Astrocyte (in vitro differentiated cells and primary cell): ENCODE measurements at regions not wholly inside any gene's neighbourhood (a gene's known extent, or its start where the extent isn't known, plus 50 kb on each side); places are given as distances from the start of the nearest gene placed in this dataset.

Source experiments
- DNase-seq: peaks from one replicate; pipeline ENCODE4 v3.0.0-alpha.2; 2010; ENCODE audit warnings: low read depth
- FAIRE-seq: peaks from 2 replicates; lab custom pipeline; 2011; peaks lifted over from hg19 to GRCh38; lab: Jason Lieb, UNC
- H2AFZ ChIP-seq: 2 replicates; pipeline ENCODE4 v1.6.0; 2012; ENCODE audit warnings: low read depth, low read length, inconsistent platforms
- H3K27ac ChIP-seq: 2 replicates; pipeline ENCODE4 v1.5.1; 2011; ENCODE audit warnings: low read depth, low read length, inconsistent platforms
- H3K27me3 ChIP-seq: 2 replicates; pipeline ENCODE4 v1.6.0; 2011; ENCODE audit warnings: low read length, inconsistent platforms; ENCODE audit not compliant: insufficient read depth
- H3K36me3 ChIP-seq: 2 replicates; pipeline ENCODE4 v1.5.1; 2011; ENCODE audit warnings: low read length, inconsistent platforms; ENCODE audit not compliant: insufficient read depth
- H3K4me1 ChIP-seq: 2 replicates; pipeline ENCODE4 v1.5.1; 2011; ENCODE audit warnings: low read length, inconsistent platforms; ENCODE audit not compliant: insufficient read depth
- H3K4me2 ChIP-seq: 2 replicates; pipeline ENCODE4 v1.6.0; 2012; ENCODE audit warnings: low read length, inconsistent platforms
- H3K4me3 ChIP-seq: 2 replicates; pipeline ENCODE4 v1.5.1; 2011; ENCODE audit warnings: low read depth, mild to moderate bottlenecking, low read length, inconsistent platforms; ENCODE audit not compliant: insufficient read depth
- H3K79me2 ChIP-seq: 2 replicates; pipeline ENCODE4 v1.6.0; 2012; ENCODE audit warnings: mild to moderate bottlenecking, low read length, inconsistent platforms; ENCODE audit not compliant: insufficient read depth
- H3K9ac ChIP-seq: 2 replicates; pipeline ENCODE4 v1.6.0; 2012; ENCODE audit warnings: mild to moderate bottlenecking, low read length, inconsistent platforms
- H3K9me3 ChIP-seq: 2 replicates; pipeline ENCODE4 v1.5.1; 2012; ENCODE audit warnings: low read depth, mild to moderate bottlenecking, low read length, inconsistent platforms; ENCODE audit not compliant: insufficient read depth
- H4K20me1 ChIP-seq: 2 replicates; pipeline ENCODE4 v1.6.0; 2012; ENCODE audit warnings: low read length, inconsistent platforms; ENCODE audit not compliant: insufficient read depth
- H3K27ac Mint-ChIP-seq: one replicate; pipeline ENCODE4 v1.8.0; 2021; ENCODE audit warnings: mild to moderate bottlenecking, mixed read lengths; ENCODE audit not compliant: unreplicated experiment
- H3K27me3 Mint-ChIP-seq: one replicate; pipeline ENCODE4 v1.8.0; 2021; ENCODE audit warnings: low read depth, mixed read lengths; ENCODE audit not compliant: unreplicated experiment
- H3K36me3 Mint-ChIP-seq: one replicate; pipeline ENCODE4 v1.8.0; 2021; ENCODE audit warnings: low read depth, mixed read lengths; ENCODE audit not compliant: unreplicated experiment
- H3K4me1 Mint-ChIP-seq: one replicate; pipeline ENCODE4 v1.8.0; 2021; ENCODE audit warnings: low read depth, mixed read lengths; ENCODE audit not compliant: unreplicated experiment
- H3K4me3 Mint-ChIP-seq: one replicate; pipeline ENCODE4 v1.8.0; 2021; ENCODE audit warnings: mild to moderate bottlenecking, moderate library complexity, mixed read lengths; ENCODE audit not compliant: unreplicated experiment
- H3K9me3 Mint-ChIP-seq: one replicate; pipeline ENCODE4 v1.8.0; 2021; ENCODE audit warnings: mild to moderate bottlenecking, mixed read lengths; ENCODE audit not compliant: unreplicated experiment
- EZH2 ChIP-seq: IDR thresholded peaks from 2 replicates; pipeline ENCODE4 v1.6.1; 2012; ENCODE audit warnings: mild to moderate bottlenecking, low read length, inconsistent platforms; ENCODE audit not compliant: insufficient read depth
- TF ChIP-seq, protein P1 (sequence below): IDR thresholded peaks from 2 replicates; pipeline ENCODE4 v1.5.1; 2011; ENCODE audit warnings: low read depth, mild to moderate bottlenecking, inconsistent platforms, low read length, moderate library complexity; ENCODE audit not compliant: insufficient read depth

DNA sequence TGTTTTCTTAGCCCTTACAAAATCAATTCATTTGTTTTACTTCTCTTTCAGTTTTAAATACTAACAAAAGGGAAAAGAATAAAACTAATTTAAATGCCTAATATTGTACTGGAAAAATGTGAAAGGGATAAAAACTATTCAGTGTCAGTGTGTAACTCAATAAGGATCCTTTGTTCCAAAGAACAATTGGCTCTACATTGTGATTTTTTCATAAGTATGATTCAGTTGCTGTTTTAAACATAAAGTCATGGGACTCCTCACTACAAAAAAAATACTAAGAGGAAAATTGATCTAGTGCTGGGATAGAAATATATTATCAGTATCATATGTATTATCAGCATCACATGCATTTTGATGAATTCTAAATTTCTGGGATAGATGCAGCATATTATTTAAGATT is 199.4 kb upstream of the TRAM1L1 start:
- Mint-ChIP-seq H3K9me3 (no peaks in the 10 kb centered on the region), H3K4me3 (no peak overlapping the region), H3K4me1 (no peaks in the 10 kb centered on the region), H3K27ac (no peak overlapping the region), H3K27me3 (no peaks in the 10 kb centered on the region), H3K36me3 (no peaks in the 10 kb centered on the region)
- DNase-seq: no peak
- no peak for TF ChIP-seq EZH2
- TF ChIP-seq, protein P1, sequence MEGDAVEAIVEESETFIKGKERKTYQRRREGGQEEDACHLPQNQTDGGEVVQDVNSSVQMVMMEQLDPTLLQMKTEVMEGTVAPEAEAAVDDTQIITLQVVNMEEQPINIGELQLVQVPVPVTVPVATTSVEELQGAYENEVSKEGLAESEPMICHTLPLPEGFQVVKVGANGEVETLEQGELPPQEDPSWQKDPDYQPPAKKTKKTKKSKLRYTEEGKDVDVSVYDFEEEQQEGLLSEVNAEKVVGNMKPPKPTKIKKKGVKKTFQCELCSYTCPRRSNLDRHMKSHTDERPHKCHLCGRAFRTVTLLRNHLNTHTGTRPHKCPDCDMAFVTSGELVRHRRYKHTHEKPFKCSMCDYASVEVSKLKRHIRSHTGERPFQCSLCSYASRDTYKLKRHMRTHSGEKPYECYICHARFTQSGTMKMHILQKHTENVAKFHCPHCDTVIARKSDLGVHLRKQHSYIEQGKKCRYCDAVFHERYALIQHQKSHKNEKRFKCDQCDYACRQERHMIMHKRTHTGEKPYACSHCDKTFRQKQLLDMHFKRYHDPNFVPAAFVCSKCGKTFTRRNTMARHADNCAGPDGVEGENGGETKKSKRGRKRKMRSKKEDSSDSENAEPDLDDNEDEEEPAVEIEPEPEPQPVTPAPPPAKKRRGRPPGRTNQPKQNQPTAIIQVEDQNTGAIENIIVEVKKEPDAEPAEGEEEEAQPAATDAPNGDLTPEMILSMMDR: no peak
- Histone ChIP-seq H3K4me2 (no peak overlapping the region), H3K4me3 (no peak overlapping the region), H3K27me3 (no peaks in the 10 kb centered on the region), H2AFZ (no peak overlapping the region), H3K9ac (no peak overlapping the region), H3K4me1 (no peaks in the 10 kb centered on the region), H3K27ac (no peak overlapping the region), H3K36me3 (no peaks in the 10 kb centered on the region), H3K9me3 (no peaks in the 10 kb centered on the region), H4K20me1 (no peaks in the 10 kb centered on the region), H3K79me2 (no peaks in the 10 kb centered on the region)
- no peak for FAIRE-seq

DNA sequence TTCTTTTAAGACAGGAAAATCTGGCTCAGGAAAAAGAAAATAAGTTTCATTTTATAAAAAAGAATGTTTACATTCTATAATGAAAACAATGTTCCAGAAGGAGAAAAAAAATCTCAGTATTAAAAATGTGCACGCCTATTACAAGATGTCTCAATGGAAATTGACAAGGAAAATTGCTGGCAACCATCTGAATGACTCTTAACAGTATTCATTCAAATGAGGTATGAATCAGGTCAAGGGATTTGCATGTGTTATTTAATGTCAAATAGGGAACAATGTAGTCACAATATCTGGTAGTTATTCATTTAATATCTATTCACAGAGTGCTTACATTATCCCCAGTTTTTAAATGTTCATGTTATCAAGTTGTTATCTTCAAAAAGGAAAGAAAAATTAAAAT is 208.4 kb upstream of the TRAM1L1 start:
- no peaks in the 10 kb centered on the region for H3K27me3 ChIP-seq
- peaks cover 3% of the 10 kb centered on the region for H3K9me3 Mint-ChIP-seq
- no peak overlapping the region for H3K4me2 ChIP-seq
- peaks cover 2% of the 10 kb centered on the region for H3K4me1 Mint-ChIP-seq
- TF ChIP-seq, protein P1: no peak
- TF ChIP-seq EZH2: no peak
- no peaks in the 10 kb centered on the region for H3K27me3 Mint-ChIP-seq
- H3K27ac Mint-ChIP-seq: no peak overlapping the region
- H3K9me3 ChIP-seq: no peaks in the 10 kb centered on the region
- H3K9ac ChIP-seq: no peak overlapping the region
- FAIRE-seq (no peak), DNase-seq (no peak)
- no peak overlapping the region for H2AFZ ChIP-seq
- H4K20me1 ChIP-seq: no peaks in the 10 kb centered on the region
- H3K36me3 ChIP-seq: no peaks in the 10 kb centered on the region
- H3K4me3 ChIP-seq: no peak overlapping the region
- H3K36me3 Mint-ChIP-seq: no peaks in the 10 kb centered on the region
- no peaks in the 10 kb centered on the region for H3K4me1 ChIP-seq
- H3K79me2 ChIP-seq: no peaks in the 10 kb centered on the region
- no peak overlapping the region for H3K27ac ChIP-seq
- no peak overlapping the region for H3K4me3 Mint-ChIP-seq

- DNase-seq (no peak), FAIRE-seq (no peak)
- Mint-ChIP-seq H3K36me3 (no peaks in the 10 kb centered on the region), H3K9me3 (no peaks in the 10 kb centered on the region), H3K27ac (no peak overlapping the region), H3K27me3 (no peaks in the 10 kb centered on the region), H3K4me3 (no peak overlapping the region), H3K4me1 (no peaks in the 10 kb centered on the region)
- Histone ChIP-seq H3K27me3 (no peaks in the 10 kb centered on the region), H3K4me2 (no peak overlapping the region), H3K4me3 (no peak overlapping the region), H3K9me3 (no peaks in the 10 kb centered on the region), H3K27ac (no peak overlapping the region), H4K20me1 (no peaks in the 10 kb centered on the region), H3K4me1 (no peaks in the 10 kb centered on the region), H3K79me2 (no peaks in the 10 kb centered on the region), H3K36me3 (no peaks in the 10 kb centered on the region), H2AFZ (no peak overlapping the region), H3K9ac (no peak overlapping the region)
- no peak for TF ChIP-seq EZH2
- TF ChIP-seq, protein P1: no peak
Observed at GRCh38 chr4:117302226-117302625, 216.8 kb upstream of the TRAM1L1 start.
